Neural progenitor cell (in vitro differentiated cells): ENCODE measurements at regions not wholly inside any gene's neighbourhood (a gene's known extent, or its start where the extent isn't known, plus 50 kb on each side); places are given as distances from the start of the nearest gene placed in this dataset.

ENCODE experiments used
- EZH2 ChIP-seq: fragments of 200-600 bp; sonication (generic); IDR thresholded peaks from 2 replicates; pipeline ENCODE4 v1.6.1; 2017; ENCODE audit warnings: antibody characterized with exemption, mild to moderate bottlenecking, moderate library complexity
- EZH2phosphoT487 ChIP-seq: fragments of 200-600 bp; sonication (generic); IDR thresholded peaks from 2 replicates; pipeline ENCODE4 v1.6.1; 2017; ENCODE audit warnings: antibody characterized with exemption
- TF ChIP-seq, protein P1 (sequence below): fragments of 200-600 bp; sonication (generic); IDR thresholded peaks from 2 replicates; pipeline ENCODE4 v1.5.1; 2017; ENCODE audit warnings: antibody characterized with exemption, mild to moderate bottlenecking

GRCh38 chr1:60893136-60893930 lies 189.0 kb upstream of the NFIA start:
- TF ChIP-seq, protein P1, sequence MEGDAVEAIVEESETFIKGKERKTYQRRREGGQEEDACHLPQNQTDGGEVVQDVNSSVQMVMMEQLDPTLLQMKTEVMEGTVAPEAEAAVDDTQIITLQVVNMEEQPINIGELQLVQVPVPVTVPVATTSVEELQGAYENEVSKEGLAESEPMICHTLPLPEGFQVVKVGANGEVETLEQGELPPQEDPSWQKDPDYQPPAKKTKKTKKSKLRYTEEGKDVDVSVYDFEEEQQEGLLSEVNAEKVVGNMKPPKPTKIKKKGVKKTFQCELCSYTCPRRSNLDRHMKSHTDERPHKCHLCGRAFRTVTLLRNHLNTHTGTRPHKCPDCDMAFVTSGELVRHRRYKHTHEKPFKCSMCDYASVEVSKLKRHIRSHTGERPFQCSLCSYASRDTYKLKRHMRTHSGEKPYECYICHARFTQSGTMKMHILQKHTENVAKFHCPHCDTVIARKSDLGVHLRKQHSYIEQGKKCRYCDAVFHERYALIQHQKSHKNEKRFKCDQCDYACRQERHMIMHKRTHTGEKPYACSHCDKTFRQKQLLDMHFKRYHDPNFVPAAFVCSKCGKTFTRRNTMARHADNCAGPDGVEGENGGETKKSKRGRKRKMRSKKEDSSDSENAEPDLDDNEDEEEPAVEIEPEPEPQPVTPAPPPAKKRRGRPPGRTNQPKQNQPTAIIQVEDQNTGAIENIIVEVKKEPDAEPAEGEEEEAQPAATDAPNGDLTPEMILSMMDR, result no peak
- TF ChIP-seq EZH2phosphoT487 (no peak), EZH2 (no peak)
